Panc1 (cell line): ENCODE measurements at regions not wholly inside any gene's neighbourhood (a gene's known extent, or its start where the extent isn't known, plus 50 kb on each side); places are given as distances from the start of the nearest gene placed in this dataset.

Experiments used
- ATAC-seq: fragments of 200-7000 bp; cut with Tn5 transposase; 2 replicates; pipeline ENCODE4 v1.9.1; 2020; ENCODE audit warnings: mild to moderate bottlenecking, moderate library complexity
- BruUV-seq: library from RNA; stranded (reverse); fragments of 400-500 nt; replicated peaks from 2 replicates; lab custom pipeline; 2021; lab: Mats Ljungman, UMichigan
- CTCF ChIA-PET: fragments of 300-600 bp; sonication (Branson Sonifier 250); formaldehyde crosslinking; loops from one replicate; lab custom pipeline; 2022; ENCODE audit warnings: antibody characterized with exemption; lab: Charles Lee
- POLR2A ChIA-PET: fragments of 300-600 bp; sonication (Branson Sonifier 250); formaldehyde crosslinking; loops from one replicate; lab custom pipeline; 2022; ENCODE audit warnings: antibody characterized with exemption; lab: Charles Lee
- DNase-seq: peaks from one replicate; pipeline ENCODE4 v3.0.0-alpha.2; 2010; ENCODE audit warnings: low read depth, low spot score
- H3K27ac ChIP-seq: 2 replicates; pipeline ENCODE4 v1.5.1; 2011; ENCODE audit warnings: mild to moderate bottlenecking, low read length, inconsistent platforms
- H3K27me3 ChIP-seq: fragments of 200-500 bp; sonication (Bioruptor generic); 2 replicates; pipeline ENCODE4 v1.6.0; 2014; ENCODE audit warnings: low read length, inconsistent platforms; ENCODE audit not compliant: control insufficient read depth, insufficient read depth
- H3K36me3 ChIP-seq: fragments of 200-500 bp; sonication (Bioruptor generic); 2 replicates; pipeline ENCODE4 v1.5.1; 2014; ENCODE audit warnings: inconsistent platforms, mild to moderate bottlenecking, low read length, moderate library complexity; ENCODE audit not compliant: control insufficient read depth, insufficient read depth
- H3K4me1 ChIP-seq: 2 replicates; pipeline ENCODE4 v1.5.1; 2011; ENCODE audit warnings: inconsistent platforms, mild to moderate bottlenecking, low read length, moderate library complexity; ENCODE audit not compliant: control insufficient read depth, insufficient read depth
- H3K4me3 ChIP-seq, 2 experiments: 2 replicates each; pipeline ENCODE4 v1.5.1; 2011 to 2012; ENCODE audit warnings: low read depth in 2 of 2, low read length in 2 of 2, mild to moderate bottlenecking in 2 of 2, inconsistent platforms in 1 of 2, moderate library complexity in 1 of 2
- H3K9me3 ChIP-seq: fragments of 200-500 bp; sonication (Bioruptor generic); 2 replicates; pipeline ENCODE4 v1.5.1; 2014; ENCODE audit warnings: low read depth, mild to moderate bottlenecking, inconsistent platforms, low read length, moderate library complexity; ENCODE audit not compliant: control insufficient read depth, insufficient read depth
- POLR2AphosphoS5 ChIP-seq: IDR thresholded peaks from 2 replicates; pipeline ENCODE4 v1.6.1; 2012; ENCODE audit warnings: mild to moderate bottlenecking, low read depth, low read length, moderate library complexity
- REST ChIP-seq, 2 experiments: IDR thresholded peaks; 2 replicates each; pipeline ENCODE4 v1.6.1; 2011 to 2012; ENCODE audit warnings: low read depth in 2 of 2, control low read depth in 1 of 2, low read length in 1 of 2, mild to moderate bottlenecking in 1 of 2, moderate library complexity in 1 of 2; ENCODE audit not compliant: insufficient read depth in 1 of 2
- SIN3A ChIP-seq: IDR thresholded peaks from 2 replicates; pipeline ENCODE4 v1.6.1; 2012; ENCODE audit warnings: low read depth, mild to moderate bottlenecking, low read length, moderate library complexity, borderline replicate concordance; ENCODE audit not compliant: insufficient read depth
- TCF7L2 ChIP-seq: IDR thresholded peaks from 2 replicates; pipeline ENCODE4 v1.6.1; 2011; ENCODE audit warnings: mild to moderate bottlenecking, low read depth, low read length, inconsistent platforms
- in situ Hi-C: cut with HindIII; loops from 2 replicates; pipeline ENCODE4 v1.10.0; 2016; ENCODE audit warnings: low sequenced_read_pairs, low pct_unique_long_range_greater_than_20kb
- intact Hi-C: fragments of 100-400 bp; cut with micrococcal nuclease; formaldehyde crosslinking; loops from one replicate; pipeline ENCODE4 v1.10.0; 2022; ENCODE audit not compliant: unreplicated experiment
- TF ChIP-seq, protein P1 (sequence below): fragments of 450-650 bp; IDR thresholded peaks from 2 replicates; pipeline ENCODE4 v1.5.1; 2017; ENCODE audit warnings: mild to moderate bottlenecking

- CTCF ChIA-PET: interaction anchor here (0.6 kb wide), 1 partner anchor 279 kb away, joined by 8 read pairs; no protein-coding TSS in a partner anchor
- DNase-seq (no peak), ATAC-seq (no peak)
- Histone ChIP-seq H3K4me1 (no peaks in the 10 kb centered on the region), H3K27ac (no peak overlapping the region), H3K9me3 (no peaks in the 10 kb centered on the region), H3K36me3 (no peaks in the 10 kb centered on the region), H3K4me3 (no peak overlapping the region), H3K27me3 (no peaks in the 10 kb centered on the region)
- intact Hi-C loops: no loop called here
- no TSS peak for BruUV-seq
- TF ChIP-seq, protein P1, sequence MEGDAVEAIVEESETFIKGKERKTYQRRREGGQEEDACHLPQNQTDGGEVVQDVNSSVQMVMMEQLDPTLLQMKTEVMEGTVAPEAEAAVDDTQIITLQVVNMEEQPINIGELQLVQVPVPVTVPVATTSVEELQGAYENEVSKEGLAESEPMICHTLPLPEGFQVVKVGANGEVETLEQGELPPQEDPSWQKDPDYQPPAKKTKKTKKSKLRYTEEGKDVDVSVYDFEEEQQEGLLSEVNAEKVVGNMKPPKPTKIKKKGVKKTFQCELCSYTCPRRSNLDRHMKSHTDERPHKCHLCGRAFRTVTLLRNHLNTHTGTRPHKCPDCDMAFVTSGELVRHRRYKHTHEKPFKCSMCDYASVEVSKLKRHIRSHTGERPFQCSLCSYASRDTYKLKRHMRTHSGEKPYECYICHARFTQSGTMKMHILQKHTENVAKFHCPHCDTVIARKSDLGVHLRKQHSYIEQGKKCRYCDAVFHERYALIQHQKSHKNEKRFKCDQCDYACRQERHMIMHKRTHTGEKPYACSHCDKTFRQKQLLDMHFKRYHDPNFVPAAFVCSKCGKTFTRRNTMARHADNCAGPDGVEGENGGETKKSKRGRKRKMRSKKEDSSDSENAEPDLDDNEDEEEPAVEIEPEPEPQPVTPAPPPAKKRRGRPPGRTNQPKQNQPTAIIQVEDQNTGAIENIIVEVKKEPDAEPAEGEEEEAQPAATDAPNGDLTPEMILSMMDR: no peak
- TF ChIP-seq POLR2AphosphoS5 (no peak), TCF7L2 (no peak)
- POLR2A ChIA-PET: no interaction called here
- in situ Hi-C loops: no loop called here
Measured at GRCh38 chr6:100137759-100138158, 143.7 kb upstream of the MCHR2 start.

DNA sequence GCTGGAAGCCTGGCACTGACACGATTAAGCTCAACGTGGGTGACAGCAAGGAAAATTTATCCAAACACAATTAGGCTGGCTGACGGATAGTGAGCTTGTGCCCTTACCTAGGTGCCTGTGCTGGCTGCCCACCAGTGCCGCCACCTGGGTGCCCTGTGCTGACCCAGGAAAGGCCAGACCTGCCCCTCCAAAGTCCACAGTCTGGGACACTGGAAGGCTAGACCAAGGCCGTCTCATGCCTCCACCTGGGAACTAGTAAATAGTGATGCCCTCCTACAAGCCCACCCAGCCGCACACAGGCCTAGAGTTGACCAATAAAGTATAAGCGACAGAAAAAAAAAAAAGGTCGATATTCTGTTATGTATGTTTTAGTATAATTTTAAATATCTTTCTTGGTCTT, 142.6 kb upstream of the MCHR2 start:
- no peak overlapping the region for H3K27ac ChIP-seq
- no peaks in the 10 kb centered on the region for H3K36me3 ChIP-seq
- ChIA-PET POLR2A (no interaction called here), CTCF (interaction anchor here (0.7 kb wide), 1 partner anchor 163 kb away, joined by 5 read pairs; no protein-coding TSS in a partner anchor)
- DNase-seq: no peak
- no peaks in the 10 kb centered on the region for H3K27me3 ChIP-seq
- no TSS peak for BruUV-seq
- intact Hi-C loops: no loop called here
- no peak for ATAC-seq
- H3K9me3 ChIP-seq: no peaks in the 10 kb centered on the region
- H3K4me1 ChIP-seq: no peaks in the 10 kb centered on the region
- in situ Hi-C loops: no loop called here
- TF ChIP-seq REST (IDR thresholded peaks at IDR 0.05; ENCODE audit: insufficient read depth in 1 of 2, low read depth in 2 of 2, low read length in 1 of 2) (no peak), POLR2AphosphoS5 (no peak), SIN3A (no peak), TCF7L2 (no peak)
- TF ChIP-seq, protein P1: no peak
- H3K4me3 ChIP-seq: no peak overlapping the region
